GM12892 (cell line): ENCODE measurements at regions not wholly inside any gene's neighbourhood (a gene's known extent, or its start where the extent isn't known, plus 50 kb on each side); places are given as distances from the start of the nearest gene placed in this dataset.

ENCODE experiments used
- POLR2A ChIP-seq: IDR thresholded peaks from 2 replicates; pipeline ENCODE4 v1.6.1; 2011; ENCODE audit warnings: low read depth, low read length, control low read depth
- TAF1 ChIP-seq: IDR thresholded peaks from 2 replicates; pipeline ENCODE4 v1.6.1; 2011; ENCODE audit warnings: low read depth, mild to moderate bottlenecking, control low read depth, low read length, borderline replicate concordance

GRCh38 chr10:78764436-78764835 lies 304.3 kb upstream of the ZMIZ1 start:
- no peak for TF ChIP-seq POLR2A
- TF ChIP-seq TAF1 = no peak
